ENCODE measurements at regions not wholly inside any gene's neighbourhood (a gene's known extent, or its start where the extent isn't known, plus 50 kb on each side); places are given as distances from the start of the nearest gene placed in this dataset.

DNA sequence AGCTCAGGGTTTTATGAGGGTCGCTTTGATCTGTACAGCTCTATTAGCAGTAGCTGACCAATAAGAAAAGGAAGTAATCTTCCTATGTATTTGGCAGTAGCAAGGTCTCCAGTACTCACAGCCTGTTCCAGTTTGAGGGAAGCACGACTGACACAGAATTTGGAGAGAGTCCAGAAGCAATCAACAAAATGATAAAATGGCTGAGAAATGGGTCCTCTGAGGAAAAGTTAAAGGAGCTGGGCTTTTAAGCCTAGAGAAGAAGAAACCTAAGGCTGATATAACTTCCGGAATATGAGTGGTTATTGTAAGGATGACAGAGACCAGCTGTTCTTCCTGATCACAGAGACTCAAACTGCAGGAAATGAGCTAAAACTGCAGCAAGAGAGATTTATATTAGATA, 382.8 kb downstream of the GPD2 start:
- no peak for DNase-seq (ENCODE audit: low spot score)
- intact Hi-C loops (cut with DNase I) = no loop called here

DNA sequence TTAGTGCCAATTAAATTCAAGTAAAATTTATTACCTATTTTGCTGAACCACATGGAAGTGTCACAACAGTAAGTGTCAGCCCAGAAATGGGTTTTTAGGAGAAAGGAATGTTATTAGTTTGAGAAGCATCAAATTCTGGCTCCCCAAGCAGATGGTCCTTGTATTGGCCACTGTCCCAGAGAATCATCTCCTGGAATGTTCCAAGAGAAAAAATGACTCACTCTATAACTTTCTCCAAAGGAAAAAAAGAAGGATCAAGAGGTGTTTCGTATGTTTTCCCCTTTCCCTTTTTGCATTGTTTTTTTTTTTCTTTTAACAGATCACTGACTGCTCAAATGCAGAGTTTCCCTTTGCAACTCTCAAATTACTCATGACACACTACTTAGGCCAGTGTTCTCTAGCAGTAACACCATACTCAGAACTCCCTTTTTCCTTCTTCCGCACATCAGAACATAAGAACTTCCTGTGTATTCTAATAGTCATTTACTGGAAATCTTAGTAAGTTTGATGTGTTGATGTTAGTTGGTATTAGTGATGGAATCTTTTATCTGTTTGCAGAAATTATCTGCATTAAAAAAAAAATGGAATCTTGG, 390.3 kb downstream of the GPD2 start:
- intact Hi-C loops (cut with DNase I) = no loop called here
- DNase-seq (ENCODE audit: low spot score) = no peak

DNA sequence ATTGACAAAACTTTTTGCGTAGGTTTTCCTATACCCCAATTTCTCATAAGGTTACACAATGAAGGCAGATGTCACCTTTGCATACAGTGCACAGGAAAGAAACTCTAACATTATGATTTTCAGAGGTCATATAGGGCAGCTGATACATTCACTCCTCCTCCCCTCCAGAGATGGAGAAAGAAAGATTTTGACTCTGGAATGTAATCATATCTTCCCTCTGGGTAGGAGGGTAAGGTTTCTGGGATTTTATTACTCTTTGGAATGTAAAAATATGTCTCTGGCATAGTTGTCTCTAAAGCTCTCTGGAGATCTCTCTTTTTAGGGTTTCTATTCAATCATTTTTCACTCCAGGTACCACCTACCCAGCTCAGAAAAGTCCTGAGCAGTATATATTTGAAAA, 398.3 kb downstream of the GPD2 start:
- intact Hi-C loops (cut with DNase I) = no loop called here
- DNase-seq (ENCODE audit: low spot score) = no peak

DNA sequence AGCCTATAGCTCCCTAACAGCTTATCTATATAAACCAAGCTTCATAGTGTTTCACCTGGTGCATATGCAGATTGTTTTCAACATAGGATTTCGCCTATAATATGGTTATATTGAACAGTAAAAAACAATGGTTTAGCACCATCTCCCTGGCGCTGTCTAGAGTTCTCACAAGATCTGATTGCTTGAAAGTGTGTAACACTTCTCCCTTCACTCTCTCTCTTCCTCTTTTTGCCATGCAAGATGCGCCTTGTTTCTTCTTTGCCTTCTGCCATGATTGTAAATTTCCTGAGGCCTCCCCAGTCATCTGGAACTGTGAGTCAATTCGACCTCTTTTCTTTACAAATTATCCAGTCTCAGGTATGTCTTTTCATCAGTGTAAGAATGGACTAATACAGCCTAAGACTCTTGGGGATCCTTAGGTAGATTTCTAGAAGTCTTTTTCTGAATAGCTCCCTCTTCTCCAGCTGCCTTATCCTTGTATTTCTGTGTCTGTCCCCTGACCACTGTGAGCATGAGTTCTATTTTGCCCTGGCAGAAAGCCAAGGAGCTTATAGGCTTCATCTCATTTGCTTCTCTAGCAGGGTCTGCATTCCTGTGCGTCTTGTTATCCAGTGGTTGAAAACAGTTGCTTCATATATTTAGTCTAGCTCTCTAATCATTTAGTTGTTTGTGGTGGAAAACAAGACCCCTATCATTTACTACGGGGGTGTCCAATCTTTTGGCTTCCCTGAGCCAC, 401.6 kb downstream of the GPD2 start:
- no peak for DNase-seq (ENCODE audit: low spot score)
- intact Hi-C loops (cut with DNase I) = no loop called here

DNA sequence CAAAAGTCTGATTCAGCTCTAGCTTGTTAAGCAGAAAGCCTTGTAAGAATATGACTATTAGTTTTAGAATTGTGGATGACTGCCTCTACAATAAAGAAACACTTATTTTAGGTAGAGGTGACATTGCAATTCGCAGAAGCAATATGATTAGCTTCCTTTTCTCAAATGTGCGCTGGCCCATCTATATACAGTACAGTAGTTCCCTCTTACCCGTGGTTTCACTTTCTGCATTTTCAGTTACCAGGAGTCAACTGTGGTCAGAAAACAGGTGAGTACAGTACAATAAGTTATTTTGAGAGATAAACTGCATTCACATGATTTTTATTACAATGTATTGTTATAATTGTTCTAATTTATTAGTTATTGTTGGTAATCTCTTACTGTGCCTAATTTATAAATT, 405.1 kb downstream of the GPD2 start:
- intact Hi-C loops (cut with DNase I) = no loop called here
- DNase-seq (ENCODE audit: low spot score) = no peak

DNA sequence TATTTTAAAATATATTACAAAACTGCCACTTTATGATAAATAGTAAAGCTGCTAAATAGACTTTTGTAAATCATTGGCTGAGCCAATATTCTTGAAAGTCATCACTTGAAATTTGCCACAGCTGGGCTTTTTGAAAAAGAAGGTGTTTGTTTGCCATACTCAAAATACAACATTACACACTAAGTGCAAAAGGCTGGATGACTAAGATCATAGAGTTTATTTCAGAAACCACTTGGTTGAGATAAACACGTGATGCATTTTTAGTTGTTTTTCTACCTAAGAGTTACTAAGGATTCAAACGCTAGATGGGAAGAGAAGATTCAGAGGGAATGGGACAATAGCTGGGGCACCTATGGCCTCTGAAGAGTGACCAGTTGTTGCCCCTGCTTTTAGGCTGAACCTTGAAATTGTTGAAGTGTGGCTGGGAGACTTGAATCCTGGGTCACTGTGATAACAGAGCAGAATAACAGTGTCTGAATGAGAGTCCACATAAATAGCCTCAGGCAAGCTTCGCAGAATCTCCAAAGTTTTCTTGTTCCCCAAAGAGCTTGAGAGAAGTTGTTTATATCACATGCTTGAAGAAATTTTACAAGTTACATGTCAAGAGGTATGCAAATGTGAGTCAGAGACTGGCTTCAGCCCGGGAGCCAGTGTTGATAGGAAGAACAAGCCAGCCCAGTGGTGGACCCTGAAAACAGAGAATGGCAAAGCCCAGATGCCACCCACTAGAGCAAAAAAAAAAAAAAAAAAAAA, 409.8 kb downstream of the GPD2 start:
- intact Hi-C loops (cut with DNase I) = no loop called here
- DNase-seq (ENCODE audit: low spot score) = no peak

DNA sequence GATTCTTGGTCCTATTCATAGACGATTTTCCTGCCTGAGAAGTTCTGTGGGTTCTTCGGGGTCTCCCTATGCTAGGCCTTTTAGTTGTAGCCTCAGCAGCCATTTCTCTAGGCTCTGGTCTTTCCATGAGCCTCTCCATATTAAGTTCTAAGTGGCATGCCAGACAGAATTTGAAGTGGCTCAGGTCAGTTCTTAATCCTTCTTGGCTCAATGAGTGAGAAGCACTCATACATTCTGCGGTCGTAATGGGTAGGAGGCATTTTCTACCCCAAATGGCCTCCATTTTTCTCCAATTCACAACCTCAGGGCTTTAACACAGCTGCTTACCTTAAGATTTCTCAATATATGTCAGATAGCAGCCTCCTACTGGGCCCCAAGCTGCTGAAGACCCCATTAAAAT, 405.3 kb upstream of the GALNT5 start:
- no peak for DNase-seq (ENCODE audit: low spot score)
- intact Hi-C loops (cut with DNase I) = no loop called here

DNA sequence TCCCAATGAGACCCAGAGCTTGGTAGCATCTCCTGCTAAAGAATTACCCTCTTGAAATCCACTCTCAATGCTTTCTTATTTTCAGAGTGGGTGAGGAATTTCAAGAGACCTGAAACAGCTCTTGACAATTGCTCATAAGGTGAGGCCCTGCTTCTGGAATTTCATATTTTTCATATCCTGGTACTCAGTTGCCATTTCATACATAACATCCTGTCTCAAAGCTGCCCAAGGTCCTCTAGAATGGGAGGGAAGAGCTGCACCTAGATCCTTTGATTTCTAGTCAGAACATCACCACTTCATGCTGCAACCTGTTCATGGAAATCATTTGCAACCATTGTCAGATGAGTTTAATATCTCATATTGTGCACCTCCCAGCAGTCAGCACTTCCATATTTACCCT, 404.8 kb upstream of the GALNT5 start:
- intact Hi-C loops (cut with DNase I) = no loop called here
- no peak for DNase-seq (ENCODE audit: low spot score)

DNA sequence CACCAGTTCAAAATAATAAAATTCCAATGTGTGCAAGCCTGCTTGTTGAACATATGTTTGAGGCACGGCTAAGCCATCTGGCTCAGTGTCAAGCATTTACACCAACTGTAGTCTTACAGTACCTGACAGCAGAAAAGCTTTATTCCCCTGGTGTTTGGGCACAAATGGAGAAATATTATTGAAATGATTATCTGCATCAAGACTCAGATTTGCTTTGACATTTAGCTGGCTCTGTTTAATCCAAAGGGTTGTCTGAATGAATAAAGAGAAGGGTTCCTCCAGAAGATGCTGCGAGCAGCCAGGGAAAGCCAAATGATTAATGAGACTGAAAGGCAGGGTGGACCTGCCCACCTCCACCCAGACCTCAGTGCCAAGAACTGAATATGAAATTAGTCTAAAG, 393.2 kb upstream of the GALNT5 start:
- DNase-seq (ENCODE audit: low spot score) = no peak
- intact Hi-C loops (cut with DNase I) = no loop called here

DNA sequence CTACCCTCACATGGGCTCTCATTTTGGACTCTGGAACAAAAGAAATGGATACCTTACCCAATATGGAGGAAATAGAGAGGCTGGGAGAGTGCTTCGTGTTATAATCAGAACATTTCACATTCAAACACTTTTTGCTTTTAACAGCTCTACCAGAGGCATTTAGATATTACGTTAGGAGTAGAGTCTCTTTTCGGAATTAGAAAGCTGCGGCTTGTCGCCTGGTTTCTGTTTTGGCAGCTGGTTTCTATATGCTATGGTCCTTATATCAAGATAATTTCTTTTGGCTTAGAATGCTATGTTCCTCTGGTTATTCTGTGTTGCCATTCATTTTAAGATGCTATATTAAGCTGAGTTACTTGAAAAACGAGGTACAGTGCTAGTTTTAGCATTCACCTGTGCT, 392.8 kb upstream of the GALNT5 start:
- intact Hi-C loops (cut with DNase I) = no loop called here
- no peak for DNase-seq (ENCODE audit: low spot score)

DNA sequence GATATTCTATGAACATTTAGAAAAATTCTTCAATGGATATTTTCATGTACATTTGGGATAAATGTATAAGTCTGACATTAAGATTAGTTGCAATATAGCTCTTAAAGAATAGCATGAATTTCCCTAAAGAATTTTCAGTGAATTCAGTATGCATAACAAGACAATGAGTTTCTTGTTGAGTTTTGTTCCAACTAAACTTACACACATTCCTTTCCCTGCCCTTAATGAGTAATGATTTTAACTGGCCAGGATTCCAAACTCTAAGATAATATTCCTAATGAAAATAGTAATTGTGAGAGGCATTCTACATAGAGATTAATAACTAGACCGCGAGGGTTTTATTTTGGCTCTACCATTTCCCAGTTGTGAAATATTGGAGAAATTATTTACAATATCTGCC, 390.3 kb upstream of the GALNT5 start:
- intact Hi-C loops (cut with DNase I) = no loop called here
- DNase-seq (ENCODE audit: low spot score) = no peak

DNA sequence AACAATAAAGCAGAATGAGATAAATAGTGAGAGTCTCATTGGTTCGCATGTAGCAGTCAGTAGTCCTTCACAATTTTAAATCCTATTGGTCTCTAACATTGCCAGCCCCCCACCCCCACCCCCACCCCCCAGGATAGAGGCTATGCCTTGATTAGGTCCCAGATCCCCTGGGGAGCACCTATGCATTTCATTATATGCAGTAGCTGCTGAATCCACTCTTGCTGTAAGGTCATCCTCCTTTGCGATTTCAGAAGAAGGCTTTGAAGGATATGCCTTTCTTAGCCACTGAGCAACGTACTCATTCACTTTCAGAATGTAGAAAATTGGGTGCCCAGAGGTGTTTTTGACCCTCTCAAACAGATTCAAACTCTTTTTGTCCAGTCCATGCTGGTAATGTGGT, 382.8 kb upstream of the GALNT5 start:
- intact Hi-C loops (cut with DNase I) = no loop called here
- no peak for DNase-seq (ENCODE audit: low spot score)

DNA sequence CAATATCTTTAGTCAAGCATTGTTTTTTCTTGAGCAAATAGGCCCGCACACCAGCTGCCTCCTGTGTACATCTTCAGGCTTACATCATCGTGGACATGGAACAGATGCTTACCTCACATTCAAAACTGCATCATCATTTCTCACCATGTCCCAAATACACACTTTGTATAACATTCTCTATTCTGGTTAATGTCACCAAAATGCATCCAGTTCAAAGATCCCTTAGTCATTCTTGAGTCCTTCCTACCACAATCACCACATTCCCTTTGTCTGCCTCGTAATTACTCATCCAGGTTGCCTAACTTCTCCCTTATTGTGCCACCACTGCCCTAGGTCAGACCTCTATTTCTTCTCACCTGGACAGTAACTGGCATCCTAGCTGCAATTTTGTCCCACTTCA, 373.7 kb upstream of the GALNT5 start:
- DNase-seq (ENCODE audit: low spot score) = no peak
- intact Hi-C loops (cut with DNase I) = loop anchor here in 1 of 2 donors (5.0 kb wide), 1 partner anchor 1238 kb away; no protein-coding TSS in a partner anchor

DNA sequence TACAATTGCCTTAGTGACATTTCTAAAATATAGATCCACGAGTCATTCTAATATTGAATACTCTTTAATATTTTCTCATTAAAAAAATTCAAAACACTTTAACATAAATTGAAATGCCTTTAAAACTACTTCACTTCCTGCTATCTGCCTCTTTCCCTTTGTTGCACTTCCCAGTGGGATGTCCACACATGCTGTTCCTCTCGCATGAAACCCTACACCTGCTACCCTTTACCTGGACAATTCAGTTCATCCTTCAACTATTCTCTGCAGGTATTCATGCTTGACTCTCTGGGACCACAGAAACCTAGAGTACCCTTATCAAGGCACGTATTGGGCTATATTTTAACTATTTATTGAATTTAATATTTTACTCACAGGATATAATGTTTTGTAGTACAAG, 373.3 kb upstream of the GALNT5 start:
- no peak for DNase-seq (ENCODE audit: low spot score)
- intact Hi-C loops (cut with DNase I) = loop anchor here in 1 of 2 donors (5.0 kb wide), 1 partner anchor 1238 kb away; no protein-coding TSS in a partner anchor

DNA sequence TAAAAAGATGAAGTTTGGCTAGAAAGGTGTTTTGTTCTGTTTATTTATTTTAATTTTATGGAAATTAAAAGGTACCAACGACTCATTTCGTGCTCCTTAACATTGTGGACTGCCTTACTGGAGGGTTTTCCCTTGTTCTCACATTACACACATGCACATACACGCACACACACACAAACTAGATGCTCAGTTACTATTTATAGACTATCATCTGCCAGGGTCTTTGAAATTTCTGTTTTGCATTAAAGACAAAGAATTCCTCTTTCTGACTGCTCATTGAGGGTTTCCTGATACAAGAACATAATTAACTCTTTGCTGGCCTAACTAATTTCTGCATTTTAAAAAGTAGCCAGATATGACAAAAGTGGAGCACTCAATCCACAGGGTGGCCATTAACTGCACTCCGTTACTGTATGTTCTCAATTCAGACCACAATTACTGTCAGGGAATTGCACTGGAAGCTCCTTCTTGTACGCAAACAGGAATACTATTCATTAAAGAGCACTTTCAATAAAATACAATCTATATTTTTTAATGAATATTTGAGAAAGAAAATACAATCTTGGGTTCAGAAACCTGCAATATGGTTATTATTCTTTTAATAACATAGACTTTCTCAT, 366.9 kb upstream of the GALNT5 start:
- intact Hi-C loops (cut with DNase I) = no loop called here
- no peak for DNase-seq (ENCODE audit: low spot score)

DNA sequence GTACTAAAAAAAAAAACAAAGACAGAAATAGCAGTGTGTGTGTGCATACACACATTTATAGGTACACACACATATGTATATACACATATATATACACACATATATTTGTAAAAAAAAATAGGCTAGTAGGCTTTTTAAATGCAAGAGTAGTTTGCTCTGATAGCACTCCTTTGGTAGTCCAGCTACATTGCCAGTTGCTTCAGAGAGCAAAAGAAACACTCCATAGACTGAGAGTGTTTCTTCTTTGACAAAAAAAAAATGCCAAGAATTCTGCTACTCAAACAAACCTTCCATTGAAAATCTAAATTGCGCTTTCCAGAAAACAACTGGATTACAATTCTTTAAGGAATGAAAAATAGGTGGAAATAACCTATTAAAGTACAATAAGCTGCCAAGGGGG, 365.9 kb upstream of the GALNT5 start:
- intact Hi-C loops (cut with DNase I) = no loop called here
- DNase-seq (ENCODE audit: low spot score) = no peak

DNA sequence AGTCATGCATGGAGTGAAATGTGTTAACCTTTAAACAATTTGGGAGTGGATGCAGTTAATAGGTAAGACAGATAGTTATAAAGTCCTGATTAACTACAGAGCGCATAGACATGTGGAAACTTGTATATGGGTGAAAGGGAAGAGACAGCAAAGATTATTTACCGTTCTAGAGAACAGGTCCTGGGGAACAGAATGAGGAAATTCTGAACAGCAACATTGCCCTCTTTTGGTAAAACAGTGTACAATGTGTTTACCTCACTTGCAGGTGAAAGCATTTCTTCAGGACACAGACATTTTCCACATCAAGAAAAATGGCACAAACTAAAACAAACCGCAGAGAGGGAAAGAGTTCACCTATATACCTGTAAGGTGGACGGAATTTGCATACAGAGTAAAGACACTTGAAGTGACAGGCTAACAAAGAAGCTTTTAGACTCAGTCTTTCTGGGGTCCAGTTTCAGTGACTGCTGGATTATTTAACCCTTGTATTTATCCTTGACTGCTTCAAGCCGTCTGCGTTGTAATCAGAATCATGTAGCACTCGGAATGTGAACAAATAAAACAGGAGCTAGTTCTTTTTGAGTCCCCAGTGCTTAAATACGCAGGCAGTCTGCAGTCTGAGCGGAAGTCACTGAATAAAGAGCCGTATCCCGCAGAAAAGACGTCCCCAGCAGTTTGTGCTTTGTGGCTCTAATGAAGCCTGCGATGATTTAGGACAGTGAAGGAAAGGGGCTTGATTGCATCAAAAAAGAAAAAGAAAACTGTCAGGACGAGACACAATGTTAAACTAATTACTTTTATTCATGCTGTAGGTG, 364.8 kb upstream of the GALNT5 start:
- no peak for DNase-seq (ENCODE audit: low spot score)
- intact Hi-C loops (cut with DNase I) = no loop called here

DNA sequence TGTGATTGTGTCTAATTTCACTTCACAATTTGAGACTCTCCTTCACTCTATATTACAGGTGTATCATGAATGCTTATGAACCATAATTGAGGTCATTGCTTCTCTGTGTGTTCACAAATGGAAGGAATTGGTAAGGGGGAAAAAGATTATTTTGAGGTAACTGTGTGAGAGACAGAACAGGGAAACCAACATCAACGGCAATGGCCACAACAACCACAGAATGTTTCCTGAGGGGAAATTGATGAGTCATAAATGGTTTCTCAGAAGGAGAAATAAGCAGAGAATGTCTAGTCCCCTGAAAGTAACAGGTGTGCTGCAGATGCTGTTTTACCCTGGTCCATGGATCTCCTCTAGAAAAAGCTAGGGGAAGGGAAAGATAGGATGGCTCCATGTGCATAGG, 361.2 kb upstream of the GALNT5 start:
- intact Hi-C loops (cut with DNase I) = no loop called here

DNA sequence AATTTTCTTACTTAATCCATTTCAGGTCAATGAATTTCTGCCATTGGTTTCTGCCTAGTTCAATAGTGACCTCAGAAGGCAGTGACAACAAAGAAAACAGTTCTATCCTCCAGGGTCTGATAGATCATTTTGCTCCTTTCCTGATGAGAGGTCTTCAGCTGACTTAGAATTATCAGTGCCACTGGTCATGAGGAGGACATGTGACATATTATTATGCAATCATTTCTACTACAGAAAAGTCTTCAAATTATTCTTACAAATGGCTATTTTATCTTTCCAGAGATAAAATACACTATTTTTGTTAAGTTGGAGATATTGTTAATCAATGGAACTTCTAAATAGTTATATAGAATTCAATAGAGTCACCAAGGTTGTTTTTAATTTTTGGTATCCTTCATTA, 360.0 kb upstream of the GALNT5 start:
- DNase-seq (ENCODE audit: low spot score) = no peak
- intact Hi-C loops (cut with DNase I) = no loop called here

More for the DNA sequence above, 361.2 kb upstream of the GALNT5 start:
- DNase-seq (ENCODE audit: low spot score) = no peak

Measured in posterior vena cava (tissue), 2 donors.